ENCODE measurements at regions not wholly inside any gene's neighbourhood (a gene's known extent, or its start where the extent isn't known, plus 50 kb on each side); places are given as distances from the start of the nearest gene placed in this dataset.

DNA sequence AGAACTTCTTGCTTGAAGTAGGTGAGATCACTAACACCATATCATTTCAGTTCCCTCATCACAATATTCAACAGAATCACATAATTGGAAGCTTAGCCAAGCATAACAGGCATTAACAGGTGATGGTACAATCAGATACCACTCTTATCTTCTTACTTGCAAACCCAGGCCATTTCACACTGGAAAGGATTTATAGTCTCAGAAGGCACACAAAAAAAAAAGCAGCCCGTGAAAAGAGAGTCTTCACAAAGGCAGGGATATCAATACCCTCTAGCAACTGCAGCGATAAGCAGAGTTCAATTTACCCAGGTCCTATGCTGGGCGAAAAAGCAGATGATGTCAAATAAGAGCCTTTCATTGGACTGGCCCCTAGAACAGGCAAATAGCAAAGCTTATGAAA, 1082.4 kb downstream of the XPNPEP1 start (continued):
- no peak for TF ChIP-seq REPIN1 (tag by site-specific recombination; IDR thresholded peaks at IDR 0.05; ENCODE audit: low read depth)
- TF ChIP-seq ZNF121 (tag by site-specific recombination; IDR thresholded peaks at IDR 0.05), result no peak
- TF ChIP-seq ZFP37 (tag by site-specific recombination; IDR thresholded peaks at IDR 0.05), result no peak
- no peak for TF ChIP-seq ZNF155 (tag by site-specific recombination; IDR thresholded peaks at IDR 0.05)
- no peak for TF ChIP-seq ZBTB17 (tag by site-specific recombination; IDR thresholded peaks at IDR 0.05)
- TF ChIP-seq ZSCAN23 (tag by site-specific recombination; IDR thresholded peaks at IDR 0.05), result no peak
- TF ChIP-seq ZNF24 (tag by site-specific recombination; IDR thresholded peaks at IDR 0.05), result no peak
- no peak for TF ChIP-seq HOXC10 (CRISPR knock-in tag; IDR thresholded peaks at IDR 0.05)

DNA sequence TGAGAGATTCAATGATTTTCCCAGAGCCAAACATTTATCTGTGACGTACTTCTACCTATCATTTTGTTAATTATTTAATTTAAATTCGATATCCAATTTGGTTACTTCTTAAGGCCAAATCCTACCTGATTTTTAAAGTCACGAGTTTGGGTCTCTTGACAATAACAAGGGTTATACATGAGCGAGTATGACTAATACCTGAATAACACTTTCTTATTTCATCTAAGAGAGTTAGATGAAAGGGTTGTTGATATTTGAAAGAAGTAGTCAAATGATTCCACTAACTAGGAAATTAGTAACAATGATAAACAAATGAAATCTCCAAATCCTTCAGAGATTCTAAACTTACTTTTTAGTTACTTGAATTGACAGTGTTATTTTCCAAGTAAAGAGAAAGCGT, 1086.9 kb downstream of the XPNPEP1 start:
- ChIA-PET POLR2A (no interaction called here), CTCF (no interaction called here)
- TF ChIP-seq, protein P1, sequence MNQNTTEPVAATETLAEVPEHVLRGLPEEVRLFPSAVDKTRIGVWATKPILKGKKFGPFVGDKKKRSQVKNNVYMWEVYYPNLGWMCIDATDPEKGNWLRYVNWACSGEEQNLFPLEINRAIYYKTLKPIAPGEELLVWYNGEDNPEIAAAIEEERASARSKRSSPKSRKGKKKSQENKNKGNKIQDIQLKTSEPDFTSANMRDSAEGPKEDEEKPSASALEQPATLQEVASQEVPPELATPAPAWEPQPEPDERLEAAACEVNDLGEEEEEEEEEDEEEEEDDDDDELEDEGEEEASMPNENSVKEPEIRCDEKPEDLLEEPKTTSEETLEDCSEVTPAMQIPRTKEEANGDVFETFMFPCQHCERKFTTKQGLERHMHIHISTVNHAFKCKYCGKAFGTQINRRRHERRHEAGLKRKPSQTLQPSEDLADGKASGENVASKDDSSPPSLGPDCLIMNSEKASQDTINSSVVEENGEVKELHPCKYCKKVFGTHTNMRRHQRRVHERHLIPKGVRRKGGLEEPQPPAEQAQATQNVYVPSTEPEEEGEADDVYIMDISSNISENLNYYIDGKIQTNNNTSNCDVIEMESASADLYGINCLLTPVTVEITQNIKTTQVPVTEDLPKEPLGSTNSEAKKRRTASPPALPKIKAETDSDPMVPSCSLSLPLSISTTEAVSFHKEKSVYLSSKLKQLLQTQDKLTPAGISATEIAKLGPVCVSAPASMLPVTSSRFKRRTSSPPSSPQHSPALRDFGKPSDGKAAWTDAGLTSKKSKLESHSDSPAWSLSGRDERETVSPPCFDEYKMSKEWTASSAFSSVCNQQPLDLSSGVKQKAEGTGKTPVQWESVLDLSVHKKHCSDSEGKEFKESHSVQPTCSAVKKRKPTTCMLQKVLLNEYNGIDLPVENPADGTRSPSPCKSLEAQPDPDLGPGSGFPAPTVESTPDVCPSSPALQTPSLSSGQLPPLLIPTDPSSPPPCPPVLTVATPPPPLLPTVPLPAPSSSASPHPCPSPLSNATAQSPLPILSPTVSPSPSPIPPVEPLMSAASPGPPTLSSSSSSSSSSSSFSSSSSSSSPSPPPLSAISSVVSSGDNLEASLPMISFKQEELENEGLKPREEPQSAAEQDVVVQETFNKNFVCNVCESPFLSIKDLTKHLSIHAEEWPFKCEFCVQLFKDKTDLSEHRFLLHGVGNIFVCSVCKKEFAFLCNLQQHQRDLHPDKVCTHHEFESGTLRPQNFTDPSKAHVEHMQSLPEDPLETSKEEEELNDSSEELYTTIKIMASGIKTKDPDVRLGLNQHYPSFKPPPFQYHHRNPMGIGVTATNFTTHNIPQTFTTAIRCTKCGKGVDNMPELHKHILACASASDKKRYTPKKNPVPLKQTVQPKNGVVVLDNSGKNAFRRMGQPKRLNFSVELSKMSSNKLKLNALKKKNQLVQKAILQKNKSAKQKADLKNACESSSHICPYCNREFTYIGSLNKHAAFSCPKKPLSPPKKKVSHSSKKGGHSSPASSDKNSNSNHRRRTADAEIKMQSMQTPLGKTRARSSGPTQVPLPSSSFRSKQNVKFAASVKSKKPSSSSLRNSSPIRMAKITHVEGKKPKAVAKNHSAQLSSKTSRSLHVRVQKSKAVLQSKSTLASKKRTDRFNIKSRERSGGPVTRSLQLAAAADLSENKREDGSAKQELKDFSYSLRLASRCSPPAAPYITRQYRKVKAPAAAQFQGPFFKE (tag by site-specific recombination; IDR thresholded peaks at IDR 0.05; ENCODE audit: borderline replicate concordance), result no peak
- TF ChIP-seq ZNF133 (tag by site-specific recombination; IDR thresholded peaks at IDR 0.05), result no peak
- no peak for TF ChIP-seq SP3 (tag by site-specific recombination; IDR thresholded peaks at IDR 0.05)
- no peak for TF ChIP-seq ZNF670 (tag by site-specific recombination; IDR thresholded peaks at IDR 0.05; ENCODE audit: low read depth)
- TF ChIP-seq, protein P2, sequence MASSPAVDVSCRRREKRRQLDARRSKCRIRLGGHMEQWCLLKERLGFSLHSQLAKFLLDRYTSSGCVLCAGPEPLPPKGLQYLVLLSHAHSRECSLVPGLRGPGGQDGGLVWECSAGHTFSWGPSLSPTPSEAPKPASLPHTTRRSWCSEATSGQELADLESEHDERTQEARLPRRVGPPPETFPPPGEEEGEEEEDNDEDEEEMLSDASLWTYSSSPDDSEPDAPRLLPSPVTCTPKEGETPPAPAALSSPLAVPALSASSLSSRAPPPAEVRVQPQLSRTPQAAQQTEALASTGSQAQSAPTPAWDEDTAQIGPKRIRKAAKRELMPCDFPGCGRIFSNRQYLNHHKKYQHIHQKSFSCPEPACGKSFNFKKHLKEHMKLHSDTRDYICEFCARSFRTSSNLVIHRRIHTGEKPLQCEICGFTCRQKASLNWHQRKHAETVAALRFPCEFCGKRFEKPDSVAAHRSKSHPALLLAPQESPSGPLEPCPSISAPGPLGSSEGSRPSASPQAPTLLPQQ (tag by site-specific recombination; IDR thresholded peaks at IDR 0.05), result no peak
- TF ChIP-seq ZNF473 (tag by site-specific recombination; IDR thresholded peaks at IDR 0.05), result no peak
- no peak for TF ChIP-seq ZNF529 (tag by site-specific recombination; IDR thresholded peaks at IDR 0.05; ENCODE audit: insufficient replicate concordance)
- no peak for TF ChIP-seq ZNF302 (tag by site-specific recombination; IDR thresholded peaks at IDR 0.05; ENCODE audit: low read depth)
- no peak for TF ChIP-seq ZNF629 (tag by site-specific recombination; IDR thresholded peaks at IDR 0.05)
- TF ChIP-seq ZNF791 (tag by site-specific recombination; IDR thresholded peaks at IDR 0.05), result no peak
- no peak for TF ChIP-seq ZNF610 (tag by site-specific recombination; IDR thresholded peaks at IDR 0.05; ENCODE audit: borderline replicate concordance)
- Histone ChIP-seq H3K27ac (ENCODE audit: extremely low read depth, low read depth, low read length) (no peak overlapping the region), H3K36me3 (ENCODE audit: control insufficient read depth in 2 of 2, insufficient read depth in 1 of 2, low read length in 2 of 2) (no peaks in the 10 kb centered on the region), H3K4me3 (ENCODE audit: low read depth, low read length) (no peak overlapping the region), H3K4me1 (ENCODE audit: control insufficient read depth, insufficient read depth, low read length) (no peaks in the 10 kb centered on the region), H3K9me3 (ENCODE audit: control insufficient read depth, insufficient read depth, low read depth, low read length) (no peaks in the 10 kb centered on the region)

DNA sequence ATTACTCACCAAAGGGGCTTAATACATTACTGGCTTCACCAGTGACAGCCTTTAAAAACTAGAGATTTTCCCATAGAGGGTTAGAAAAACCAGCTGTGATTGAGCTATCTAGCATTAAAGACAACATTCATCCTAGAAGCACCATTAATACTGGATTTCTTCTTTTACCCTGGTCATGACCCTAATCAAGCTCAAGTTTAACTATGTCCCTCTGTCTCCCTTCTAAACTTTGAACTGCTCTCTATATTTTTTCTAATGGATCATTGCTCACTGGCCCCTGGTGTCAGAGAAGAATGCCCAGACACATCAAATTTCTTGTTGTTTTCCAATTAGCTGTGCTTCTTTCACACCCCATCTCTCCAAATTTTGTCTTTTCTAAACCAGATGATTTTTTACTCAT, 1101.3 kb downstream of the XPNPEP1 start:
- POLR2A ChIA-PET, result no interaction called here
- no peaks in the 10 kb centered on the region for H3K9me3 ChIP-seq (ENCODE audit: control insufficient read depth, insufficient read depth, low read depth, low read length)
- TF ChIP-seq ZNF76 (tag by site-specific recombination; IDR thresholded peaks at IDR 0.05; ENCODE audit: borderline replicate concordance, low read depth) (no peak), REPIN1 (tag by site-specific recombination; IDR thresholded peaks at IDR 0.05; ENCODE audit: low read depth) (no peak), ZNF701 (tag by site-specific recombination; IDR thresholded peaks at IDR 0.05) (no peak), ZNF670 (tag by site-specific recombination; IDR thresholded peaks at IDR 0.05; ENCODE audit: low read depth) (no peak)
- TF ChIP-seq, protein P3, sequence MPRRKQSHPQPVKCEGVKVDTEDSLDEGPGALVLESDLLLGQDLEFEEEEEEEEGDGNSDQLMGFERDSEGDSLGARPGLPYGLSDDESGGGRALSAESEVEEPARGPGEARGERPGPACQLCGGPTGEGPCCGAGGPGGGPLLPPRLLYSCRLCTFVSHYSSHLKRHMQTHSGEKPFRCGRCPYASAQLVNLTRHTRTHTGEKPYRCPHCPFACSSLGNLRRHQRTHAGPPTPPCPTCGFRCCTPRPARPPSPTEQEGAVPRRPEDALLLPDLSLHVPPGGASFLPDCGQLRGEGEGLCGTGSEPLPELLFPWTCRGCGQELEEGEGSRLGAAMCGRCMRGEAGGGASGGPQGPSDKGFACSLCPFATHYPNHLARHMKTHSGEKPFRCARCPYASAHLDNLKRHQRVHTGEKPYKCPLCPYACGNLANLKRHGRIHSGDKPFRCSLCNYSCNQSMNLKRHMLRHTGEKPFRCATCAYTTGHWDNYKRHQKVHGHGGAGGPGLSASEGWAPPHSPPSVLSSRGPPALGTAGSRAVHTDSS (tag by site-specific recombination; IDR thresholded peaks at IDR 0.05), result no peak
- TF ChIP-seq, protein P4, sequence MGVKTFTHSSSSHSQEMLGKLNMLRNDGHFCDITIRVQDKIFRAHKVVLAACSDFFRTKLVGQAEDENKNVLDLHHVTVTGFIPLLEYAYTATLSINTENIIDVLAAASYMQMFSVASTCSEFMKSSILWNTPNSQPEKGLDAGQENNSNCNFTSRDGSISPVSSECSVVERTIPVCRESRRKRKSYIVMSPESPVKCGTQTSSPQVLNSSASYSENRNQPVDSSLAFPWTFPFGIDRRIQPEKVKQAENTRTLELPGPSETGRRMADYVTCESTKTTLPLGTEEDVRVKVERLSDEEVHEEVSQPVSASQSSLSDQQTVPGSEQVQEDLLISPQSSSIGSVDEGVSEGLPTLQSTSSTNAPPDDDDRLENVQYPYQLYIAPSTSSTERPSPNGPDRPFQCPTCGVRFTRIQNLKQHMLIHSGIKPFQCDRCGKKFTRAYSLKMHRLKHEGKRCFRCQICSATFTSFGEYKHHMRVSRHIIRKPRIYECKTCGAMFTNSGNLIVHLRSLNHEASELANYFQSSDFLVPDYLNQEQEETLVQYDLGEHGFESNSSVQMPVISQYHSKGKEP (tag by site-specific recombination; IDR thresholded peaks at IDR 0.05), result no peak
- TF ChIP-seq, protein P5, sequence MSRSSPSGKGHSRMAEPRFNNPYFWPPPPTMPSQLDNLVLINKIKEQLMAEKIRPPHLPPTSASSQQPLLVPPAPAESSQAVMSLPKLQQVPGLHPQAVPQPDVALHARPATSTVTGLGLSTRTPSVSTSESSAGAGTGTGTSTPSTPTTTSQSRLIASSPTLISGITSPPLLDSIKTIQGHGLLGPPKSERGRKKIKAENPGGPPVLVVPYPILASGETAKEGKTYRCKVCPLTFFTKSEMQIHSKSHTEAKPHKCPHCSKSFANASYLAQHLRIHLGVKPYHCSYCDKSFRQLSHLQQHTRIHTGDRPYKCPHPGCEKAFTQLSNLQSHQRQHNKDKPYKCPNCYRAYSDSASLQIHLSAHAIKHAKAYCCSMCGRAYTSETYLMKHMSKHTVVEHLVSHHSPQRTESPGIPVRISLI (tag by site-specific recombination; IDR thresholded peaks at IDR 0.05), result no peak

More for the DNA sequence above, 1101.3 kb downstream of the XPNPEP1 start:
- CTCF ChIA-PET, result interaction anchor here (0.6 kb wide), 1 partner anchor 304 kb away, joined by 4 read pairs; no protein-coding TSS in a partner anchor
- H3K4me3 ChIP-seq (ENCODE audit: low read depth, low read length), result no peak overlapping the region
- no peaks in the 10 kb centered on the region for H3K36me3 ChIP-seq (ENCODE audit: control insufficient read depth in 2 of 2, insufficient read depth in 1 of 2, low read length in 2 of 2)
- H3K27ac ChIP-seq (ENCODE audit: extremely low read depth, low read depth, low read length), result no peak overlapping the region
- H3K4me1 ChIP-seq (ENCODE audit: control insufficient read depth, insufficient read depth, low read length), result no peaks in the 10 kb centered on the region
